GM18868 (cell line): ENCODE measurements at regions not wholly inside any gene's neighbourhood (a gene's known extent, or its start where the extent isn't known, plus 50 kb on each side); places are given as distances from the start of the nearest gene placed in this dataset.

Experiments used
- ATAC-seq: cut with Tn5 transposase; IDR thresholded peaks from one replicate; pipeline ENCODE4 v1.9.1; 2021; ENCODE audit warnings: mild to moderate bottlenecking, moderate library complexity; ENCODE audit not compliant: unreplicated experiment

- ATAC-seq: peak; percentile 47
Measured at GRCh38 chr4:144902614-144903013, 195.4 kb downstream of the ANAPC10 start.

- no peak for ATAC-seq
Measured at GRCh38 chr4:144903953-144904711, 193.9 kb downstream of the ANAPC10 start.

GRCh38 chr4:144905286-144905685 is 192.7 kb downstream of the ANAPC10 start:
- ATAC-seq: no peak

- peak; percentile 71 for ATAC-seq
Measured at GRCh38 chr4:144906181-144906925, 191.6 kb downstream of the ANAPC10 start.

GRCh38 chr4:144910723-144911122 is 187.3 kb downstream of the ANAPC10 start:
- ATAC-seq: no peak
